Right lobe of liver (tissue), 6 donors: ENCODE measurements at regions not wholly inside any gene's neighbourhood (a gene's known extent, or its start where the extent isn't known, plus 50 kb on each side); places are given as distances from the start of the nearest gene placed in this dataset.
A peak's percentile ranks its signal among the peaks of the same experiment; 100 is the strongest.

ENCODE experiments used
- ATAC-seq, 4 donors: fragments of 200-7000 bp; cut with Tn5 transposase; one replicate each; pipeline ENCODE4 v1.9.1; 2020; ENCODE audit warnings: mild to moderate bottlenecking in 4 of 4, moderate library complexity in 4 of 4
- DNase-seq, 3 donors: peaks; one replicate each; pipeline ENCODE4 v3.0.0-alpha.2; 2020
- H3K27ac ChIP-seq, 3 donors: fragments of 200-600 bp; one replicate each; pipeline ENCODE4 v1.8.0; 2022
- H3K27me3 ChIP-seq, 2 donors: fragments of 200-600 bp; one replicate each; pipeline ENCODE4 v1.8.0; 2022
- H3K36me3 ChIP-seq, 4 donors: fragments of 200-600 bp; sonication (generic) in 1 of 4; one replicate each; pipeline versions ENCODE4 v1.5.1 to v1.8.0; 2017 to 2022; ENCODE audit warnings: control low read depth in 1 of 4
- H3K4me1 ChIP-seq, 4 donors: fragments of 200-600 bp; sonication (generic) in 1 of 4; one replicate each; pipeline versions ENCODE4 v1.5.1 to v1.8.0; 2017 to 2022; ENCODE audit warnings: control low read depth in 1 of 4
- H3K4me3 ChIP-seq, 3 donors: fragments of 200-600 bp; one replicate each; pipeline ENCODE4 v1.8.0; 2022
- H3K9me3 ChIP-seq, 4 donors: fragments of 200-600 bp; sonication (generic) in 1 of 4; one replicate each; pipeline versions ENCODE4 v1.5.1 to v1.8.0; 2017 to 2022; ENCODE audit warnings: control low read depth in 1 of 4
- CTCF ChIP-seq, 4 donors: fragments of 200-600 bp in 3 of 4; fragments of 450-650 bp in 1 of 4; IDR thresholded peaks; one replicate each; pipeline versions ENCODE4 v1.5.1 to v1.8.0; 2016 to 2022; ENCODE audit warnings: antibody characterized with exemption in 4 of 4, mild to moderate bottlenecking in 2 of 4
- POLR2A ChIP-seq: fragments of 450-650 bp; IDR thresholded peaks from one replicate; pipeline ENCODE4 v1.6.1; 2017; ENCODE audit warnings: antibody characterized with exemption, mild to moderate bottlenecking
- WGBS: methylation state at CpG from one replicate; pipeline ENCODE4 v1.1.6; 2018; ENCODE audit warnings: low coverage, low lambda C conversion rate; ENCODE audit not compliant: insufficient coverage; ENCODE audit errors: missing lambda C conversion rate; 5-methylcytosine and 5-hydroxymethylcytosine counted together
- intact Hi-C, 2 donors: fragments of 100-400 bp; cut with DNase I; formaldehyde crosslinking; loops; one replicate each; pipeline versions ENCODE4 v1.11.2 to v1.14.1; 2022
- donor health status: DM: no; HTN: yes; CAD: no.
- donor health status: DM: no; HTN: no; CAD: no.
- donor health status: DM: no; HTN: no; CAD: no.
- donor health status: DM: no; HTN: yes; CAD: no.
- donor health status: DM: no; HTN: yes; CAD: no.

- ATAC-seq (peak; percentile 64 to 88 (median 70)), DNase-seq (no peak)
- intact Hi-C loops = loop anchor here in 1 of 2 donors (10.0 kb wide), 1 partner anchor 263 kb away; no protein-coding TSS in a partner anchor
- WGBS = 9% methylated on average over 3 of the region's 3 CpGs
- no peaks in the 10 kb centered on the region for H3K36me3 ChIP-seq
- peak overlapping the region in 2 of 3 donors; percentile 4 to 35 for H3K27ac ChIP-seq
- H3K9me3 ChIP-seq = no peaks in the 10 kb centered on the region
- no peak for TF ChIP-seq CTCF (IDR thresholded peaks at IDR 0.05)
- no peak for TF ChIP-seq POLR2A
- H3K4me3 ChIP-seq = no peak overlapping the region
- peaks cover 0 to 8% (median 0%) of the 10 kb centered on the region in 4 donors for H3K4me1 ChIP-seq
- H3K27me3 ChIP-seq = no peaks in the 10 kb centered on the region
These were observed 59.0 kb downstream of the FASLG start for GRCh38 chr1:172717722-172718465.

- Histone ChIP-seq H3K36me3 (no peaks in the 10 kb centered on the region), H3K27me3 (no peaks in the 10 kb centered on the region), H3K27ac (no peak overlapping the region), H3K4me1 (peaks cover 0 to 8% (median 0%) of the 10 kb centered on the region in 4 donors), H3K4me3 (no peak overlapping the region), H3K9me3 (no peaks in the 10 kb centered on the region)
- ATAC-seq = no peak
- TF ChIP-seq CTCF (IDR thresholded peaks at IDR 0.05) (no peak), POLR2A (no peak)
- WGBS = 57% methylated on average over 6 of the region's 6 CpGs
- intact Hi-C loops = loop anchor here in 1 of 2 donors (10.0 kb wide), 1 partner anchor 264 kb away; no protein-coding TSS in a partner anchor
- DNase-seq = no peak
These were observed 60.2 kb downstream of the FASLG start for GRCh38 chr1:172719066-172719627.

GRCh38 chr1:172719694-172720138 is 60.8 kb downstream of the FASLG start:
- no peak overlapping the region for H3K27ac ChIP-seq
- peaks cover 0 to 8% (median 0%) of the 10 kb centered on the region in 4 donors for H3K4me1 ChIP-seq
- DNase-seq = no peak
- 8% methylated on average over 3 of the region's 3 CpGs for WGBS
- no peaks in the 10 kb centered on the region for H3K36me3 ChIP-seq
- no peak overlapping the region for H3K4me3 ChIP-seq
- peak; percentile 65 to 84 (median 81) for ATAC-seq
- intact Hi-C loops = loop anchor here (10.0 kb wide), 2 partner anchors 265 to 275 kb away; partner anchors contain the start of gene PIGC (in 1 of the 2)
- TF ChIP-seq POLR2A = no peak
- peak; percentile 70 to 85 (median 80) for TF ChIP-seq CTCF (IDR thresholded peaks at IDR 0.05)
- no peaks in the 10 kb centered on the region for H3K27me3 ChIP-seq
- H3K9me3 ChIP-seq = no peaks in the 10 kb centered on the region

- 100% methylated on average over 1 of the region's 1 CpG for WGBS
- H3K9me3 ChIP-seq = no peaks in the 10 kb centered on the region
- H3K4me3 ChIP-seq = no peak overlapping the region
- H3K4me1 ChIP-seq = peaks cover 0 to 8% (median 0%) of the 10 kb centered on the region in 4 donors
- DNase-seq (no peak), ATAC-seq (no peak)
- intact Hi-C loops = loop anchor here in 1 of 2 donors (10.0 kb wide), 1 partner anchor 276 kb away; the partner anchor contains the start of gene PIGC
- TF ChIP-seq POLR2A (no peak), CTCF (IDR thresholded peaks at IDR 0.05) (no peak)
- H3K27me3 ChIP-seq = no peaks in the 10 kb centered on the region
- no peaks in the 10 kb centered on the region for H3K36me3 ChIP-seq
- H3K27ac ChIP-seq = no peak overlapping the region
These were observed 61.4 kb downstream of the FASLG start for GRCh38 chr1:172720339-172720738.
